Hindlimb muscle (tissue), 1 donor: ENCODE measurements at regions not wholly inside any gene's neighbourhood (a gene's known extent, or its start where the extent isn't known, plus 50 kb on each side); places are given as distances from the start of the nearest gene placed in this dataset.

Experiments
- DNase-seq: peaks from one replicate; pipeline ENCODE4 v3.0.0-alpha.2; 2013

- no peak for DNase-seq
Measured at GRCh38 chr5:124841829-124842712, 95.6 kb upstream of the ZNF608 start.

GRCh38 chr5:124842725-124843595, 96.5 kb upstream of the ZNF608 start:
- DNase-seq, result no peak

- no peak for DNase-seq
Measured at GRCh38 chr5:124843596-124843899, 97.1 kb upstream of the ZNF608 start.

GRCh38 chr5:124844371-124844920, 98.0 kb upstream of the ZNF608 start:
- no peak for DNase-seq

GRCh38 chr5:124847907-124848306, 101.5 kb upstream of the ZNF608 start:
- DNase-seq, result no peak

GRCh38 chr5:124849774-124850173, 103.3 kb upstream of the ZNF608 start:
- no peak for DNase-seq

- DNase-seq, result no peak
Measured at GRCh38 chr5:124856726-124857125, 110.3 kb upstream of the ZNF608 start.

DNA sequence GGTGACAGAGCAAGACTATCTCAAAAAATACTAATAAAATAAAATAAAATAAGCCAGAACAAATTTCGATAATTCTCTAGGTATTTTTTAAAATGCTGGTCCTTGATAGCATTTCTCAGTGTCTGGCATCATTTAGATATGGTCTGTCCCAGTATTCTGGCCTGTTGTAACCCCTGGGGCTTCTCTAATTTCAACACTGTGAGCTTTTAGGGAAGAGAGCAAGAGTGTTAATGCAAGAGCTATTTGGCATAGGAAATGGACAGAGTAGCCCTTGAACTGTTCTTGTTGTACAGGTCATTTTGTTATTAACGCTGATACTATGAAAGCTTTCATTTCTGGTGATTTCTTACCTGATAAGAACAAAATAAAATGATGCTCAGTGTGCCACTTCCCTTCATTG, 112.2 kb upstream of the ZNF608 start:
- DNase-seq, result no peak

- peak; percentile 29 for DNase-seq
Measured at GRCh38 chr5:124859027-124859426, 112.6 kb upstream of the ZNF608 start.

- no peak for DNase-seq
Measured at GRCh38 chr5:124859556-124860290, 113.3 kb upstream of the ZNF608 start.

DNA sequence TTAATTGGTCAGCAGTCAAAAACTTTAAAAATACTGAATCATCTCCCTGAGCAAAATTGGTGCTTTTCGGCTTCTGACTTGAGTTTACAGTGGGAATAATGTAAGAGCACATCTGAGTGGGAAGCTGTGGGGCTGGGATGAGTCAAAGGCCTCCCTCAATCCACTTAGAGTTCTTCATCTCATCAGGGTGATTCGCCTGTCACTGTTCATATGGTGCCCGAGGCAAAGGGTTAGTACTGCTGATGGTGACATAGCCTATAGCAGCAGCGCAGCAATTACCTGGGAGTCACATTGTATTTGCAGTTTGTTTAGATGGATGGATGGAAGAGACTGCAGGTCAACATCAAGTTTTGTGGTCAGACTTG, 113.8 kb upstream of the ZNF608 start:
- DNase-seq, result no peak

- DNase-seq, result no peak
Measured at GRCh38 chr5:124865066-124865465, 118.6 kb upstream of the ZNF608 start.

GRCh38 chr5:124865603-124866354, 119.3 kb upstream of the ZNF608 start:
- no peak for DNase-seq

DNA sequence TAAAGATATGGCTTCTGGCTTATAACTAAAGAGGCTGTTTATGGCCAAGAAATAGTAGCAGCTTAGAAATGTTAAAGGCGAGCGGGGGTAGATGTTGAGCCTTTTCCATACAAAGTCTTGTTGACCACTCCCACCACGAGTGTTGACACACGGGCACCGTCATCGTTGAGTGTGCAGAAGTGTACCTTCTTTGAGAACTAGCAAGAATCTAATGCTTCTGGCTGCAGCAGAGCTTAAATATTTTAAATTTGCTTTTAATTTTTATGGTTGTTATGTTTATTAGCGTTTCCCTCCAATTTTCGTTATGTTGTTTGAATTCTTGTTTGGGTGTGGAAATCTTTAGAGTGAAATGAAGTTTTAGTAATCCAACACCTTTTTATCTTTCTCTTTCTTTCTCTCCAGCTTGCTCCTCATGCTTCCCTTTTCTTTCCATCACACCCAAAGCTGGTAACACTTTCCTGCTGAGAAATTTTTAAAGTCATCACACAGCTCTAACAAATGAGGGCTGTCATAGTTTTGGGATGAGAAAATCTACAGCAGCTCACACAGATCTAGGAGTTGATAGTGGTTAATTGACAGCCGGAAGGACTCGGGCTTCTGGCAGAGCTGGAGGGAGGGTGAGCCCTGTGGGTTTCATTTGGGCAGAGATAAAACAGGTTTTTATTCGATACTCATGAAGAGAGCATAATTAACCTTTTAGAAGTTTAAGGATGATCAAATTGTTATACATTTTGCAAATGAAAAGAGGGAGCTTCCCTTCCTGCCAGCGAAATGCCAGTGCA, 120.1 kb upstream of the ZNF608 start:
- DNase-seq, result no peak

GRCh38 chr5:124867137-124867704, 120.8 kb upstream of the ZNF608 start:
- DNase-seq, result no peak

DNA sequence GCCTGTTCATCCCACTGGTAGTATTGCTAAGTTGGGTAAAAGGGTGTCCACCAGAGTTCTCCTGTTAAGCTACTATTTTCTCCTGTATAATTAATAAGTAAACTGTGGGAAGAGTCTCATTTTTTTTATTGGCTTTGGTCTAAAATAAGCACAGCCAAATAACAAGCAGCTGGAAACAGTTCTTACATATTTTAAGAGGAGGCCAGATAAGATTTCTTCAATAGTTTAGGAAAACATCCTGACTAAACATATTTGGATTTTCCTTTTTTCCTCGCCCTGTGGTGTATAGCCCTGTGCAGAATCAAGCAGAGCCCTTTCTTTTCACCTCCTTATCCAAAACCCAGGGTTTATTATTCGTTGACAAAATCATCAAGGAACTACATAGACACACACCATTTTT, 122.2 kb upstream of the ZNF608 start:
- DNase-seq, result no peak

- no peak for DNase-seq
Measured at GRCh38 chr5:124869426-124870033, 123.1 kb upstream of the ZNF608 start.

GRCh38 chr5:124870070-124870469, 123.6 kb upstream of the ZNF608 start:
- no peak for DNase-seq

GRCh38 chr5:124871303-124871702, 124.9 kb upstream of the ZNF608 start:
- peak; percentile 48 for DNase-seq

- DNase-seq, result no peak
Measured at GRCh38 chr5:124872086-124872485, 125.6 kb upstream of the ZNF608 start.
